GM23338 (cell line): ENCODE measurements at regions not wholly inside any gene's neighbourhood (a gene's known extent, or its start where the extent isn't known, plus 50 kb on each side); places are given as distances from the start of the nearest gene placed in this dataset.

Experiments used
- CTCF ChIP-seq, 2 experiments: fragments of 200-600 bp in 1 of 2; sonication (generic) in 1 of 2; conservative IDR thresholded peaks; 2 replicates each; pipeline versions ENCODE4 v1.5.1 to v1.6.1; 2016 to 2017; ENCODE audit warnings: antibody characterized with exemption in 2 of 2, low read depth in 2 of 2, mild to moderate bottlenecking in 2 of 2, moderate library complexity in 1 of 2
- EZH2phosphoT487 ChIP-seq: fragments of 200-600 bp; sonication (generic); IDR thresholded peaks from one replicate; pipeline ENCODE4 v1.8.1; 2018; ENCODE audit warnings: antibody characterized with exemption; ENCODE audit not compliant: unreplicated experiment
- JUNB ChIP-seq: IDR thresholded peaks from one replicate; pipeline ENCODE4 v1.6.1; 2016; ENCODE audit warnings: antibody characterized with exemption; ENCODE audit not compliant: unreplicated experiment

- TF ChIP-seq CTCF (conservative IDR thresholded peaks at IDR 0.05; ENCODE audit: low read depth in 2 of 2) (no peak), JUNB (no peak), EZH2phosphoT487 (no peak)
Observed at GRCh38 chr1:30615816-30616590, 107.4 kb downstream of the MATN1 start.
